HG02571 (cell line): ENCODE measurements at regions not wholly inside any gene's neighbourhood (a gene's known extent, or its start where the extent isn't known, plus 50 kb on each side); places are given as distances from the start of the nearest gene placed in this dataset.
"Not testable (repeated sequence)": the region's sequence is repeated elsewhere in the genome, so short reads cannot be mapped to it uniquely, and the experiment has no call there.

ENCODE experiments used
- ATAC-seq: cut with Tn5 transposase; IDR thresholded peaks from one replicate; pipeline ENCODE4 v1.9.1; 2021; ENCODE audit warnings: mild to moderate bottlenecking, moderate library complexity; ENCODE audit not compliant: unreplicated experiment

DNA sequence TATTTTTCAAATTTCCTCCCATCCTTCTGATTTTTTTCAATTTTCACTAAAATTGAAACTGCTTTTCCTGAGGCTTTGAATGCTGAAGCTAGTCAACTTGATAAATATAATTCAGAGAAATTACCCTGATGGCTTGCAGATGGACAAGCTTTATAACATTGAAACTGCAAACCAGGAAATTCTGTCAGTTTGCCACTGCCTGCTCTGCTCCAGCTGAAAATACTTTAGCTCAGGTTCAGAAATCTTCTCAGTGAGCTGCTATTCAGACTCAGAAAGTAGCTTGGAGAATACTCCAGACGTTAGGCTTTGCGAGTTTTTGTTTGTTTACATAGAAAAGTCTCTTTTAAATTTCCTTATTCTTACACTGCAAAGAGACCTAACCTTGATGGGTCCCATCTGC is 1574.7 kb downstream of the STIM2 start:
- ATAC-seq: no peak

GRCh38 chr4:28436191-28437080 is 1575.8 kb downstream of the STIM2 start:
- ATAC-seq: no peak

- ATAC-seq: no peak
Observed at GRCh38 chr4:28443371-28443770, 1582.7 kb downstream of the STIM2 start.

- no peak for ATAC-seq
Observed at GRCh38 chr4:28443801-28444412, 1583.3 kb downstream of the STIM2 start.

DNA sequence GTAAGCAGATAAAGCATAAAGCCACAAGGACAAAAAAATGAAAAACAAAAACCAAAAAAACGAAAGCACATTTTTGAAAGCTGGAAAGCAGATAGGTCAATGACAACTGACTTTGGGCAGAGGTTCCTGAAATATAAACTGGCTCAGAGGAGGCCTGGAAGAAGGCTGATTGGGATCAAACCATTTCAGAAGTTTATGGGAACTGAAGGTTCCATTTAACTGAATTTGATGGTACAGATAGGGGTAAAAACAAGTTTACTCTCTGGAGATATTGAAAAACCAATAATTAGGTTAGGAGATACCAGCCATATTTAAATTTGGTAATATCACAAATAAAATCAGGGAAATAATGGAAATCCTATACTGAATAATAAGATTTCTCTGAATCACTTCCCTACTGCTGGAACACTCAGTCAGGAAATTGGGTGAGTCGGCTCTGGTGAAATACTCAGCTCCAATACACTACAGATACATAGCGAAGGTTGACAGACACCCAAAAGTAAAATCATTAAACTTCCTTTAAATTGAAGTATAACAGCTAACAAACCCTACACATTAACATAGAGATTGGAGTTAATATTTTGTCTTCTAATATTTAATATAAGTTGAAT is 1584.3 kb downstream of the STIM2 start:
- no peak for ATAC-seq

- ATAC-seq: no peak
Observed at GRCh38 chr4:28449085-28449484, 1588.4 kb downstream of the STIM2 start.

DNA sequence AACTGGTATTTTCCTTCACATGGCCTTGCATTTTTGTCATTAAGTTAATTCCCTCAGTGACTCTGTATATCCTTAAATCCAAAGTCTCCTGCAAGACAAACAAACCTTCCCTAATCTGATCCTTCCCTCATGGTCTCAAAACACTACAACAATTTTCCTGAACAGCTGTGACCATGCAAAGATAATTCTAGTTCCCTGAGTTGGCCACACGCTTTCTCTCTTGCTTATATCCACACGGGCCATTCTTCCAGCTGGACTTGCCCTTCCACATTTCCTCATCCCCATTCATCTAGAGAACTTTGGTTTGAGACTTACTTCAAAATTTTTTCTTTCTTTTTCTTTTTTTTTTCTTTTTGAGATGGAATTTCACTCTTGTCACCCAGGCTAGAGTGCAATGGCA is 1590.7 kb downstream of the STIM2 start:
- ATAC-seq: no peak

GRCh38 chr4:28462766-28463700 is 1602.4 kb downstream of the STIM2 start:
- ATAC-seq: no peak

DNA sequence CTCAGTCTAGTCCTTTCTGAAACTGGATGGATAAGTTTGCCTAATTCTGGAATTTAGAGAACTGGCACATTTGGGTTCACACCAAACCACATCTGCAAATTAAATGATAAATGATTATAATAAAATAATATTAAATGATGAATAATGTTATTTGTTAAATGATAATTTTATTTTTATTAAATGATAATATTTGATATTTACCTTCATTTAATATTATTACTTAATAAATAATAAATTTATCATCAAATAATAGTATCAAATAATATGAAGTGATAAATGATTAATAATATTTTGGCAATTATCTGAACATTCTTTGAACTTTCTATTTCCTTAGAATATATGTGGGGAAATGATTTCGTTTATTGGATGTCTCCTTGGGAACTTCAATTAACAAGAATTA is 1604.2 kb downstream of the STIM2 start:
- ATAC-seq: no peak

DNA sequence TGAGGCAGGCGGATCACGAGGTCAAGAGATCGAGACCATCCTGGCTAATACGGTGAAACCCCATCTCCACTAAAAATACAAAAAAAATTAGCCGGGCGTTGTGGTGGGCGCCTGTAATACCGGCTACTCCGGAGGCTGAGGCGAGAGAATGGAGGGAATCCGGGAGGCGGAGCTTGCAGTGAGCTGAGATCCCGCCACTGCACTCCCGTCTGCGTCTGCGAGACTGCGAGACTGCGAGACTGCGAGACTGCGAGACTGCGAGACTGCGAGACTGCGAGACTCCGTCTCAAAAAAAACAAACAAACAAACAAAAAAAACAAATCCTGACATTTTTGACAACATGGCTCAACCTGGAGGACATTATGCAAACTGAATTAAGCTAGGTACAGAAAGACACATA is 1606.2 kb downstream of the STIM2 start:
- ATAC-seq: not testable (repeated sequence)

DNA sequence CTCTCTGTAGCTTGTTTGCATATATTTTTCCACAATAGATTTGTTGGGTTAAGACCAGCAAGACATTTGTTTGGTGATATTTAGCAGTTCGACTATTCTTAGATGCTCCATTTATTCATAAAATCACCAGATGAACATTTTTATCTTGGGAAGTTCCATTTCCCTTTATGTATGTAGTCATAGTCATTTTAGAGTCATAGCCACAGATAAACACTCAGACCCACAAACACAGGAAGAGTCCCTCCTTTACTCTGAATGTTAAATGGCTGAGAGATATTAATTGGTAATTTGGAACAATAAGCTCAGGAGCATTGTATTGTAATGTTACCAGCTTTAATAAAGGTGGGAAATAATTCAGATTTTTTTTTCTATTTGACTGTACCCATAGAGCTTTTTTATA is 1608.7 kb downstream of the STIM2 start:
- no peak for ATAC-seq

DNA sequence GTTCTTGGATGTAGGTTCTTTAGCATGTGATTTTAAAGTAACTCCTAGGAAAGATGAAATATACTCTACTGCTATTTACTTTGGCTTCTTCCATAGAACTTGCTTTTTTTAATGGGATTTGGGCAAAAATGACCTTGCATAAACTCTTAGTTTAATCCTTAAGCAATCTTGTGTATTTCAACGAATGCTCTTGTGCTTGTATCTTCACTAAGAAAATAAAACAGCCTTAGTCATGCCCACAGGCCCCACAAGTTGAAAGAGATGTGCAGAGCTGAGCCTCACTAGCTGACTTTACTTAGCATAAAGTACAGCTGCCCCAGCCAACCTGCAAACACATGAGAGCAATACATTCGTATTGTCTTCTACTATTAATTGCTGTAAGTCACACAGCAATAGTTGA is 1609.2 kb downstream of the STIM2 start:
- ATAC-seq: no peak

- no peak for ATAC-seq
Observed at GRCh38 chr4:28475381-28475780, 1614.7 kb downstream of the STIM2 start.

DNA sequence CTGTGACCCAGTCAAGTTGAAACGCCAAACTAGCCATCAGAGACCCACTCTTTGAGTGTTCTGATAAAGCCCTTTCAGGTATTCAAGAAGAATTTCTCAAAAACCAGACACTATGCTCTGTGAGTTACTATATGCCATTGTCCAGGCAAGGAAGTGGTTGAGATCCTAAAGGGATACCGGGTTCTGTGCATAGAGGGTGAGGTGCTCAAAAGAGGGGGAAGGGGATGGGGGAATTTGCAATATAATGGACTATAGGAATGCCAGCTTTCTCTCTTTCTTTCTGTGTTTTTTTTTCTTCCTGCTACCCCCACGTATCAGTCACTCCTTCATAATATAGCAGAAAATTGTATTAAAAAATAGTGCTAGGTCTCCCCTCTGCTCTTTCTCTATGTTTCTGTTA is 1619.0 kb downstream of the STIM2 start:
- ATAC-seq: no peak

GRCh38 chr4:28481565-28481964 is 1620.9 kb downstream of the STIM2 start:
- ATAC-seq: no peak

DNA sequence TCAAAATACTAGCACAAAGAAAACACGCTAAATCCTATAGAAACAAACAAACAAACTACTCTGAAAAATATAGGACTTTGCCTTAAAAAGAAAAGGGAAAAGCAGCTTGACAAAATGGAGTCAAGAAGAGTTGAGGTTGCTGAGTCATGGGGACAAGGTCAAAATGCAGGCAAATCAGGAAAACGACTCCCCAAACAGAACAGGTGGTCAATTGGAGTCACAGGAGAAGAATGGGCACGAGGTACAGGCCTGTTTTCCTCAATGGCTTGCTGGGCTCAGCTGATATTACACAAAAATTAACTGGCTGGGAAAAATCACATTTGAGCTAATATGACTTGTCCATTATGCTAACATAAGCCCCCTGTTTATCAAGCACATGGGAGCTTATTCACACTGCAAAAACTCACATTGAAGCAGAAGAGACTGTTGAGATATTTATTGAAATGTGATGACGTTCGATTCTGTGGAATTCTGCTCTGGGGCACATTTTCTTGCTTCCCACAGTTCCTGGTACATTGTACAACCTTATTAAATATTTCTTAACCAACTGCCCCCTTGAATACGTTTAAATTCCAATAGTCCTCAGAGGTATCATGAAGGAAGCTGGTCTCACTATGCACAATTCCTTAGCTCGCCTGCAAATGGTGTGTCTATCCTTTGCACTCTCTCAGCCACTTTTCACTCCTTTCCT is 1622.1 kb downstream of the STIM2 start:
- ATAC-seq: no peak

- ATAC-seq: no peak
Observed at GRCh38 chr4:28488021-28488420, 1627.4 kb downstream of the STIM2 start.

- ATAC-seq: no peak
Observed at GRCh38 chr4:28490669-28491068, 1630.0 kb downstream of the STIM2 start.

- no peak for ATAC-seq
Observed at GRCh38 chr4:28505064-28505463, 1644.4 kb downstream of the STIM2 start.

GRCh38 chr4:28508636-28509035 is 1648.0 kb downstream of the STIM2 start:
- ATAC-seq: no peak
